ENCODE measurements at regions not wholly inside any gene's neighbourhood (a gene's known extent, or its start where the extent isn't known, plus 50 kb on each side); places are given as distances from the start of the nearest gene placed in this dataset.
A peak's percentile ranks its signal among the peaks of the same experiment; 100 is the strongest.
"Not testable (repeated sequence)": the region's sequence is repeated elsewhere in the genome, so short reads cannot be mapped to it uniquely, and the experiment has no call there.

- H3K9me3 ChIP-seq (ENCODE audit: control insufficient read depth in 2 of 3, insufficient read depth in 1 of 3, low read length in 3 of 3); H3K27me3 ChIP-seq (ENCODE audit: control insufficient read depth, insufficient read depth, low read length); H3K4me3 ChIP-seq (ENCODE audit: low read length in 3 of 3); H3K4me1 ChIP-seq (ENCODE audit: control insufficient read depth in 2 of 3, insufficient read depth in 2 of 3, low read depth in 1 of 3, low read length in 3 of 3); H3K9ac ChIP-seq (ENCODE audit: low read length in 3 of 3); intact Hi-C loops (cut with DNase I); H3K36me3 ChIP-seq (ENCODE audit: control insufficient read depth in 2 of 3, insufficient read depth in 3 of 3, low read length in 3 of 3); FAIRE-seq; H3K27ac ChIP-seq (ENCODE audit: low read depth in 2 of 2, low read length in 2 of 2): not testable (repeated sequence)
- peak in 2 of 5 donors; percentile 17 to 54 for DNase-seq
Observed at GRCh38 chr7:72266-73057, 119.9 kb upstream of the FAM20C start.

- H3K36me3 ChIP-seq (ENCODE audit: control insufficient read depth in 2 of 3, insufficient read depth in 3 of 3, low read length in 3 of 3); H3K4me1 ChIP-seq (ENCODE audit: control insufficient read depth in 2 of 3, insufficient read depth in 2 of 3, low read depth in 1 of 3, low read length in 3 of 3); H3K4me3 ChIP-seq (ENCODE audit: low read length in 3 of 3); H3K27me3 ChIP-seq (ENCODE audit: control insufficient read depth, insufficient read depth, low read length); intact Hi-C loops (cut with DNase I); DNase-seq; H3K9ac ChIP-seq (ENCODE audit: low read length in 3 of 3); H3K27ac ChIP-seq (ENCODE audit: low read depth in 2 of 2, low read length in 2 of 2); FAIRE-seq; H3K9me3 ChIP-seq (ENCODE audit: control insufficient read depth in 2 of 3, insufficient read depth in 1 of 3, low read length in 3 of 3): not testable (repeated sequence)
Observed at GRCh38 chr7:73058-73331, 119.4 kb upstream of the FAM20C start.

GRCh38 chr7:74008-74540 lies 118.3 kb upstream of the FAM20C start:
- intact Hi-C loops (cut with DNase I); FAIRE-seq; H3K4me3 ChIP-seq (ENCODE audit: low read length in 3 of 3); H3K27ac ChIP-seq (ENCODE audit: low read depth in 2 of 2, low read length in 2 of 2); H3K4me1 ChIP-seq (ENCODE audit: control insufficient read depth in 2 of 3, insufficient read depth in 2 of 3, low read depth in 1 of 3, low read length in 3 of 3); H3K36me3 ChIP-seq (ENCODE audit: control insufficient read depth in 2 of 3, insufficient read depth in 3 of 3, low read length in 3 of 3); H3K27me3 ChIP-seq (ENCODE audit: control insufficient read depth, insufficient read depth, low read length); H3K9me3 ChIP-seq (ENCODE audit: control insufficient read depth in 2 of 3, insufficient read depth in 1 of 3, low read length in 3 of 3); H3K9ac ChIP-seq (ENCODE audit: low read length in 3 of 3); DNase-seq: not testable (repeated sequence)

GRCh38 chr7:75511-75910 lies 116.9 kb upstream of the FAM20C start:
- H3K9me3 ChIP-seq (ENCODE audit: control insufficient read depth in 2 of 3, insufficient read depth in 1 of 3, low read length in 3 of 3); FAIRE-seq; H3K27ac ChIP-seq (ENCODE audit: low read depth in 2 of 2, low read length in 2 of 2); H3K9ac ChIP-seq (ENCODE audit: low read length in 3 of 3); H3K27me3 ChIP-seq (ENCODE audit: control insufficient read depth, insufficient read depth, low read length); intact Hi-C loops (cut with DNase I); H3K4me1 ChIP-seq (ENCODE audit: control insufficient read depth in 2 of 3, insufficient read depth in 2 of 3, low read depth in 1 of 3, low read length in 3 of 3); H3K4me3 ChIP-seq (ENCODE audit: low read length in 3 of 3); H3K36me3 ChIP-seq (ENCODE audit: control insufficient read depth in 2 of 3, insufficient read depth in 3 of 3, low read length in 3 of 3): not testable (repeated sequence)
- DNase-seq = peak in 1 of 5 donors; percentile 24

- H3K9me3 ChIP-seq (ENCODE audit: control insufficient read depth in 2 of 3, insufficient read depth in 1 of 3, low read length in 3 of 3); intact Hi-C loops (cut with DNase I); H3K36me3 ChIP-seq (ENCODE audit: control insufficient read depth in 2 of 3, insufficient read depth in 3 of 3, low read length in 3 of 3); H3K9ac ChIP-seq (ENCODE audit: low read length in 3 of 3); FAIRE-seq; H3K27ac ChIP-seq (ENCODE audit: low read depth in 2 of 2, low read length in 2 of 2); H3K4me3 ChIP-seq (ENCODE audit: low read length in 3 of 3); H3K4me1 ChIP-seq (ENCODE audit: control insufficient read depth in 2 of 3, insufficient read depth in 2 of 3, low read depth in 1 of 3, low read length in 3 of 3); DNase-seq; H3K27me3 ChIP-seq (ENCODE audit: control insufficient read depth, insufficient read depth, low read length): not testable (repeated sequence)
Observed at GRCh38 chr7:76202-76601, 116.2 kb upstream of the FAM20C start.

- DNase-seq; H3K4me3 ChIP-seq (ENCODE audit: low read length in 3 of 3); H3K9me3 ChIP-seq (ENCODE audit: control insufficient read depth in 2 of 3, insufficient read depth in 1 of 3, low read length in 3 of 3); H3K4me1 ChIP-seq (ENCODE audit: control insufficient read depth in 2 of 3, insufficient read depth in 2 of 3, low read depth in 1 of 3, low read length in 3 of 3); H3K9ac ChIP-seq (ENCODE audit: low read length in 3 of 3); intact Hi-C loops (cut with DNase I); H3K27ac ChIP-seq (ENCODE audit: low read depth in 2 of 2, low read length in 2 of 2); H3K36me3 ChIP-seq (ENCODE audit: control insufficient read depth in 2 of 3, insufficient read depth in 3 of 3, low read length in 3 of 3); FAIRE-seq; H3K27me3 ChIP-seq (ENCODE audit: control insufficient read depth, insufficient read depth, low read length): not testable (repeated sequence)
Observed at GRCh38 chr7:76829-77395, 115.5 kb upstream of the FAM20C start.

- H3K4me1 ChIP-seq (ENCODE audit: control insufficient read depth in 2 of 3, insufficient read depth in 2 of 3, low read depth in 1 of 3, low read length in 3 of 3); intact Hi-C loops (cut with DNase I); H3K9me3 ChIP-seq (ENCODE audit: control insufficient read depth in 2 of 3, insufficient read depth in 1 of 3, low read length in 3 of 3); DNase-seq; H3K27me3 ChIP-seq (ENCODE audit: control insufficient read depth, insufficient read depth, low read length); H3K4me3 ChIP-seq (ENCODE audit: low read length in 3 of 3); FAIRE-seq; H3K36me3 ChIP-seq (ENCODE audit: control insufficient read depth in 2 of 3, insufficient read depth in 3 of 3, low read length in 3 of 3); H3K9ac ChIP-seq (ENCODE audit: low read length in 3 of 3); H3K27ac ChIP-seq (ENCODE audit: low read depth in 2 of 2, low read length in 2 of 2): not testable (repeated sequence)
Observed at GRCh38 chr7:78862-79261, 113.5 kb upstream of the FAM20C start.

GRCh38 chr7:79400-80055 lies 112.8 kb upstream of the FAM20C start:
- H3K9me3 ChIP-seq (ENCODE audit: control insufficient read depth in 2 of 3, insufficient read depth in 1 of 3, low read length in 3 of 3); H3K9ac ChIP-seq (ENCODE audit: low read length in 3 of 3); H3K4me3 ChIP-seq (ENCODE audit: low read length in 3 of 3); intact Hi-C loops (cut with DNase I); H3K4me1 ChIP-seq (ENCODE audit: control insufficient read depth in 2 of 3, insufficient read depth in 2 of 3, low read depth in 1 of 3, low read length in 3 of 3); H3K36me3 ChIP-seq (ENCODE audit: control insufficient read depth in 2 of 3, insufficient read depth in 3 of 3, low read length in 3 of 3); H3K27ac ChIP-seq (ENCODE audit: low read depth in 2 of 2, low read length in 2 of 2); H3K27me3 ChIP-seq (ENCODE audit: control insufficient read depth, insufficient read depth, low read length); FAIRE-seq: not testable (repeated sequence)
- DNase-seq = peak in 2 of 5 donors; percentile 18 to 32
